COLO829 (cell line): ENCODE measurements at regions not wholly inside any gene's neighbourhood (a gene's known extent, or its start where the extent isn't known, plus 50 kb on each side); places are given as distances from the start of the nearest gene placed in this dataset.
"Not testable (repeated sequence)": the region's sequence is repeated elsewhere in the genome, so short reads cannot be mapped to it uniquely, and the experiment has no call there.

Experiments
- DNase-seq: peaks from one replicate; pipeline ENCODE4 v3.0.0; 2012; ENCODE audit warnings: low spot score

DNA sequence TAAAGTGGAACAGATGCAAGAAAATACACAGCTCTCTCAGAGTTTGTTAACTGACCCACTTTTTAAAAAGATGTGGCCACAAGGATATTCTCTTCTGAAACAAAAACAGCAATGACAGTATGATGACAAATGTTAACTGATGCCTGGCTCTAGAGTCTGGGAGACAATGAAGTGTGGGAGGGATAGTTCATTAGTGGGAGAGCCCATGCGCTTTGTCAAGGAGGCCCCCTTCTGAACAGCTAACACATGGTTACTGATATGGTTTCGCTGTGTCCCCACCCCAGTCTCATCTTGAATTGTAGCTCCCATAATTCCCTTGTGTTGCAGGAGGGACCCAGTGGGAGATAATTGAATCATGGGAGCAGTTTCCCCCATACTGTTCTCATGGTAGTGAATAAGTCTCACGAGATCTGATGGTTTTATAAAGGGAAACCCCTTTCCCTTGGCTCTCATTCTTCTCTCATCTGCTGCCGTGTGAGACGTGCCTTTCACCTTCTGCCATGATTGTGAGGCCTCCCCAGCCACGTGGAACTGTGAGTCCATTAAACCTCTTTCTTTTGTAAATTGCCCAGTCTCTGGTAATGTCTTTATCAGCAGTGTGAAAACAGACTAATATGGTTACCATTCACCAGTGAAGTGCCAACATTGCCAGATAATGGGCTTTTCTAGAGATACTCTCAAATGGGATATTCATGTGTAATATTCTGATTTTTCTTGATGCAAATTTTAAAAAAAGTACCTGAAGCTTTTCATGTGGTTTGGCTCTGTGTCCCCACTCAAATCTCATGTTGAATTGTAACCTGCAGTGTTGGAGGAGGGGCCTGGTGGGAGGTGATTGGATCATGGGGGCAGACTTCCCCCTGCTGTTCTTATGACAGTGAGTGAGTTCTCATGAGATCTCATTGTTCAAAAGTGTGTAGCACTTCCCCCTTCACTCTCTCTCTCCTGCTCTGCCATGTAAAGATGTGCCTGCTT lies 435.8 kb downstream of the SHISA9 start:
- not testable (repeated sequence) for DNase-seq

DNA sequence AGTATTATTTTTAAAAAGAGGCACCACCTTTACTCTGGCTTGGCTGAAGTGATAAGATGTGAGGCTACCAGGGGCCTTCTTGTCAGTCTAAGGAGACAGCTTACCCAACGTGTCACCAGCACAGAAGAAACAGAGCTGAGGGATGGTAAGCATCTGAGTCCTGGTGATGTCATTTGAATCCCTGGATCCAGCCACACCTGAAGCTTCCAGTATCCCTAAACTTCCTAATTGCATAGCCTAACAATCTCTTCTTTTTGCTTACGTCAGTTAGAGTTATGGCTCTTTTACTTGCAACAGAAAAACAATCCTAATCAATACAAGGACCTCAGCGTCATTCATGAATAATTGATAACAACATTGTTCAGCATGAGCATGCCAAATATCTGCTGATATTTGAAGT lies 436.6 kb downstream of the SHISA9 start:
- DNase-seq, result no peak

DNA sequence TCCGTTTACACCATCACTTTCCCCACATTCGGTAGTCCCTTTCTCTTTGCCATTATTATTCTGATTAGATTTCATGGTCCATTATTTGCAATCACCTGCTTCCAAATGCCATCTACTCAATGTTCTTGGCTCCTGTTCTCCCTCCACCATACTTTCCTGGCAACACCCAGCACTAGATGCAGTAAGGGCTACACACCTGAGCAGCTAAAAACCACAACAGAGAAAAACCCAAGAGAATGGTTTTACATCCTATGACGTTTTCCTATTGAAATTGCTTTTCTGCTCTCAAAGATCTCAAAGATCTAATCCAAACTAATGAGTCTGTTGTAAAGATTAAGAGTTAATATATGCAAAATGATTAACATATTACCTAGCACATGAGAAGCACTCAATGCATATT lies 441.3 kb downstream of the SHISA9 start:
- no peak for DNase-seq

DNA sequence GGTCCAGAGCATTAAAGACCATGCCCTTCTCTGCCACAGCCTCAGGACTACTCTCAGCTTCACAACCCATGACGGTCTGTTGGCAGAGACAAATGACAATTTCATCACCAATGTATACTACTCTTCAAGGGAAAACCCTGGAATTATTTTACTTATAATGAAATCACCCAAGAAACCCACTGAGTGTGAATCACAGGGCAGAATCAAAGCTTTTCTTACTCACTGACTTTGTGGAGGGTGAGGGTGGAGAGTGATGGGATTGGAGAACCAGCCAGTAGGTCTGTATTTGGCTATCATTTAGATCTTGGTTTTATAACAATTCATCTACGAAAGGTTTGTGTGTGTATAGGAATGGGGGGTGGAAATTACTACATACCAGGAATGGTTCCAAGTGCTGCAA lies 442.6 kb downstream of the SHISA9 start:
- DNase-seq, result no peak

DNA sequence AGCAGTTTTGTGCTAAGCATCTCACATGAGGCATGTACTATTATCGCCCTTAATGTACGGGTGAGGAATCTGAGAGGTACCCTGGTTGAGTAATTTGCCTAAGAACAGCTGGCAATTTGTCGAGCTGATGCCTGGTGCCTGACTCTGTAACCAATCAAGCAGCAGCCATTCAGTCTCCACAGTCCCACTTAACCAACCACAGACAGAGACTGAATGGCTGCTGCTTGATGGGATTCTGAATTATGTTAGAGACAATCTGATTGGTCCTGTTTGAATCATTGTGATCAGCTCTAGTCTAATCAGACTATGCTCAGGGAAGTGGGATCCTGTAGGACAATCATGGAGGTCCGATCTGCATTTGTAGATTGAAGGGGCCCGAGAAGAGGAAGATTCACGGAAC lies 447.0 kb downstream of the SHISA9 start:
- DNase-seq, result no peak

DNA sequence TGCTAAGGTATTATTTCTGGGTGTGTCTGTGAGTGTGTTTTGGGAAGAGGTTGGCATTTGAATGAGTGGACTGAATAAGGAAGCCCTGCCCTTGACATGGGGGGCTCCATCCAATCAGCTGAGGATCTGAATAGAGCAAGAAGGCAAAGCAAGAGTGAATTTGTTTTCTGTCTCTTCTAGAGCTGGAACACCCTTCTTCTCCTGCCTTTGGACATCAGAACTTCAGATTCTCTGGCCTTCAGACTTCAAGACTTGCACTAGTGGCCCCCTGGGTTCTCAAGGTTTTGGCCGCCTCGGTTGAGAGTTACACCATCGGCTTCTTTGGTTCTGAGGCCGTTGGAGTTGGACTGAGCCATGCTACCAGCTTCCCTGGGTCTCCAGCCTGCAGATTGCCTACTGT lies 448.6 kb downstream of the SHISA9 start:
- DNase-seq, result no peak

DNA sequence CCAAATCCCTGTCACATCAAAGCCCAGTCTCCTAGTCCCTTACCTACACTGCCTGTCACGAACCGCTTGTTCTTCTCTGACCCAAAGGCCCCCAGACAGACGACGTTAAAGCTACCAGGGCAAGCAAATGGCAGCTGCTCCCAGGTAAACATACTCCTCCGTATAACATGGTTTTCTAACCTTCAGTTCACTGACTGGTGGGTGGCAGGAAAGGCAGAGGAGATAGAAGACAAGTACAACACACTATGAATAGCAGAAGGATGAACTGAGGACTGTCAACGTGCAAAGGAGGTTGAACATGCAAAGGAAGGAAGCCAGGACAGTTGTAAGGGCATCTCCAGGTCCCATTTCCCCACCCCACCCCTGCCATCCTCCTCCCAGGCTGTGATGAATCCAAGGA lies 449.8 kb downstream of the SHISA9 start:
- DNase-seq, result no peak

DNA sequence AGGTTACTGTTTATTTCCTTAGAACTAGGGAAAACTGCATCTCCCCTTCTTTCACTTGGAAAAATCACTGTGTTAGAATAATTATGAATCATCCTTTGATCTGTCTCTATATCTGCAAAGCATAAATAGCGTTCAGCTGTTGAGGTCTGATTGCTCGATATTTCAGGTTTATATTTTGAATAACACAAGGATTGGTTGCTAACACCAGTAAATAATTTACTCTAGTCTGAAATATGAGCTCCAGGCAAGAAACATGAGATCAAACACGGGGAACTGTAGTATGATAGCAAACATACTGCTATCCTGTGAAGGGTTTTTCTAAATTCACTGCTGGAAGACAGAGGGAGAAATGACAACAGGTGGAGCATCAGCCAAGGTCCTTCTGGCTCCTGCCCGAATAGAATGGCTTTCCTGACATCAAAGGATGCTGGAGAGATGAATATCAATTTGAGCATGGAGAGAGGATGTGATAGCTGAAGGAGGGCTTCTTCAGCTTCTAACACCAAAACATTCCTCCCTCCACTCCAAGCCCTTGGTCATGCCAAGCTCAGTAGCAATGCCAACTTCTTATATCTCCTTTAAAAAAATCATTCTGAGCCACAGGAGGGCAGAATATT lies 450.3 kb downstream of the SHISA9 start:
- DNase-seq, result no peak

DNA sequence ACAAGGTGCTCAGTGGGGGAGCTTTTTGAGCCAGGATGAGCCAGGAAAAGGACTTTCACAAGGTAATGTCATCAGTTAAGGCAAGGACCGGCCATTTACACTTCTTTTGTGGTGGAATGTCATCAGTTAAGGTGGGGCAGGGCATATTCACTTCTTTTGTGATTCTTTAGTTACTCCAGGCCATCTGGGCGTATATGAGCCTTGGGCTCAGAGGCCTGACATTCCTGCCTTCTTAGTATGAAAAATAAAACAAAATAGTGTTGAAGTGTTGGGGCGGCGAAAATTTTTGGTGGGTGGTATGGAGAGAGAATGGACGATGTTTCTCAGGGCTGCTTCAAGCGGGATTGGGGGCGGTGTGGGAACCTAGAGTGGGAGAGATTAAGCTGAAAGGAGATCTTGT lies 451.4 kb downstream of the SHISA9 start:
- not testable (repeated sequence) for DNase-seq

DNA sequence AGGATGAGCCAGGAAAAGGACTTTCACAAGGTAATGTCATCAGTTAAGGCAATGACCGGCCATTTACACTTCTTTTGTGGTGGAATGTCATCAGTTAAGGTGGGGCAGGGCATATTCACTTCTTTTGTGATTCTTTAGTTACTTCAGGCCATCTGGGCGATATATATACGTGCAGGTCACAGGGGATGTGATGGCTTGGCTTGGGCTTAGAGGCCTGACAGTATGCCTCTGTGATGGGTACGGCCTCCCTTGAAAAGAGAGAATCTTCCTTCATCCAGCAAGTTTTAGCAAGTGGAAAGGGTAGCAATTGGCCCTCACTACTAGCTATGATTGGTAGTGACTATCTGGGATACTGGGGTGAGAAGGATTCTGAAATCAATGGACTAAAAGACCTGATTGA lies 456.4 kb downstream of the SHISA9 start:
- not testable (repeated sequence) for DNase-seq

DNA sequence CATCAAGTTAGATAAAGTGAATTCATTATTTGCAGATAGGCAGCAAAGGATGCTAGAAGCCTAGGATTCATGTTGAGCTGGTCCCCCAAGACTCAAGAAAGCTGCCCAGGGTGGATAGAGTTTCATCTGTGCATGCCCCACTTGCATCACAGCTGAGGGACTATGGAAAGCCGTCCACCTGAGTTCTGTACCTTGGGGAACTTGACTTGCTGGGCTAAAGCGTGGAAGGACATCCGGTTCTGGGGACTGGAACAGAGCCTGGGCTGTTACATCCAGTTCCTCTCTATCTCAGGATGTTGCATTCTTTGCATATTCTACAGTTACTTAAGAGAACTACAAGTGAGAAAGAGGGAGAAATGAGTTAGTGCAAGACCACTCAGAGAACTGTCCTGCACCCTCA lies 458.4 kb downstream of the SHISA9 start:
- no peak for DNase-seq

DNA sequence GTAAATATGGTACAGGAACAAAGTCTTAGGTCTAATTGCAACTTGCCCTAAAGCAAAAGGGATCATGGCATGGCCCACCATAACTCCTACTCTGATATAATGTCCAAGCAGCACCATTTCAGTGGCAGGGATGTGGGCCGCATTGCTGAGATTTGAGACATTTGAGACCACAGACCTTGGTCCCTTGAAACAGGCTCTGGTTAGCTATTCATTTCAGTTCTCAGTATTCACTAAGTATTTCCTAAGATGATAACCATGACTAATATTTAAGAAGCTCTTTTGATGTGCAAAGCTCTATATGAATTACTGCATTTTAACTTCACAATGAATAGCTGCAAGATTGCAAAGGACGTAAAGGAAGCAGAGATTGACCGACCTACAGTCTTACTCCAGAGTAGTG lies 471.0 kb downstream of the SHISA9 start:
- DNase-seq, result no peak

DNA sequence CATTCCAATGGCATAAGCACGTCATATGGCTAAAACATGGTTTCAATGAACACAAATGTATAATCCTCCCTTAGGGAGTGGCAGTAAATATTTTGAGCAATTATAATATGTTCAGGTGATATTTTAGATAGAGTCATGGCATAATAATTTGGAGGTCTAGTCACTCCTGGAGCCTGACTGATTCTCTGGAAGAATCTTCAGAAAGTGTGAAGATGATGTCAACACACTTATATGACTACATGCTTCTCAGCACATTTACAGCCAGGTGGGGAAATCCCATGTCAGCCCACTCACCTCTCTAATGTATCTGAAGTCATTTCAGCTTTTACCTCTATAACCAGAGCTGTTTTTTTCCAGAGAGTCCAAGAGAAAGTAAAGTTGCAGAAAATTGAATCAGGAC lies 474.8 kb downstream of the SHISA9 start:
- no peak for DNase-seq

DNA sequence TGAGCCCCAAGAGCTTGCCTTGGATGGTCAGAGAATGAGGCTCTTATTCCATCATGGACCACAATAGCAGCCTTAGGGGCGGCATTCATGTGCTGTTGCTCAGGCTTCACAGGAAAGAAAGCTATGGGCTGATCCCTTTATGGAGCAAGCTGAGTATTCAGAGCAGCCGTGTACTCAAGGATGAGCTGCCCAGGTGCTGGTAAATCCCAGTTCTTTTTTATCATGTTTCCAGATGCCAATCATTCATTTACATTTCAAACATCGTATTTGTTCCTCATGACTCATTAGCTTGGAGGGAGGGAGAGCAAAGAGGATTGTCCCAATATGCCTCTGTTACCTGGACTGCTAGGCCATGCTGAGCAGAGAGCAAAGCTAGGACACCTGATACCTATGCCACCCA lies 475.7 kb downstream of the SHISA9 start:
- no peak for DNase-seq

DNA sequence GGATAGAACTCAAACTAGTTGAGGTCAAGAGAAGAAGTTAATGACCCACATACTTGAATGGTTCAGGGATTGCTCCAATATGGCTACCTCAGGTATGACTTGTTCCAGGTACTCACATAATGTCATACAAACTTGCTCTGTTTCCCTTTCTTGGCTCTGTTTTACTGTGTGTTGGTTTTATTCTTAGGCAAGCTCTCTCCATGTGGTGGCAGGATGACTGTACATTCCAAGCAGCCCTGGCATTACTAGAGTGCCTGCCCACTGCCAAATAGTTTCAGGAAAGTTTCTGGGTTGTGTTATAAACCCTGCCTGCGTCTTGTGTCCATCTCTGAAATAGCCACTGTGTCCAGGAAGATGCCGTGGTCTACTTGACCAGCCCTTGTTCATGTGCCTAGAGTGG lies 476.8 kb downstream of the SHISA9 start:
- DNase-seq, result no peak

DNA sequence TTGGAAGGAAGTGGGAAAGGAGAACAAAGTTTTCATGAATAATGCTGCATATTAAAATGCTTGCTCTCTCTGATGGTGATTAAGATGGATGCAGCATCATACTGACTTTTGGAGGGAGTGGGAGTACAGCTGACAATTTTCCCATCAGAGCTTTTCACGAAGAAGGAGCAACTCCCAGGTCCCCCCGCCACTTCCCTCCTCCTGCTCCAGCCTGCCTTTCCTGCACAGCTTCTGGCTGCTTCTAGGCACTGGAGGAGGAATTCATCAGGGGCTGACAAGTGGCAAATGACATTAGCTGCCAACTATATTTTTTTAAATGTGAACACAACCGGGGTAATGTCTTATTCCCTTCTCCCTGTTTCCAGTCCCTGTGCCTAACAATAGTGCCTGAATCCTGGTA lies 477.9 kb downstream of the SHISA9 start:
- no peak for DNase-seq

DNA sequence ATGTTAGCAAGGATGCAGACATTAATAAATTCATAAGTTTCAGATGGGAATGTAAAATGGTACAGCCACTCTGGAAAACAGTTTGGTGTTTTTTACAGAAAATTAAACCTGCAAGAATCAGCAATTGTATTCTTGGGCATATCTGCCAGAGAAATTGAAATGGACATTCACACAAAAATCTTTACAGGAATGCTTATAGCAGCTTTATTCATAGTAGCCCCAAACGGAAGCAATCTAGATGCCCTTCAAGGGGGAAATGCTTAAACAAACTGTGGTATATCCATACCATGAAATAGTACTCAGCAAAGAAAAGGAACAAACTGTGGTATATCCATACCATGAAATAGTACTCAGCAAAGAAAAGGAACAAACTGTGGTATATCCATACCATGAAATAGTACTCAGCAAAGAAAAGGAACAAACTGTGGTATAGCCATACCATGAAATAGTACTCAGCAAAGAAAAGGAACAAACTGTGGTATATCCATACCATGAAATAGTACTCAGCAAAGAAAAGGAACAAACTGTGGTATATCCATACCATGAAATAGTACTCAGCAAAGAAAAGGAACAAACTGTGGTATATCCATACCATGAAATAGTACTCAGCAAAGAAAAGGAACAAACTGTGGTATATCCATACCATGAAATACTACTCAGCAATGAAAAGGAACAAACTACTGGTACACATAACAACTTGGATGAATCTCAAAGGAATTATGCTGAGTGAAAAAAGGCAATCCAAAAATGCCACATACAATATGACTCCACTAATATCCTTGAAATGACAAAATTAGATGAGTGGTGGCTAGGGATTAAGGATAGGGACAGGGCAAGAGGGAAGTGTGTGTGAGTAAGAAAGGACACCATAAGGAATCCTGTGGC lies 484.0 kb downstream of the SHISA9 start:
- DNase-seq, result not testable (repeated sequence)

DNA sequence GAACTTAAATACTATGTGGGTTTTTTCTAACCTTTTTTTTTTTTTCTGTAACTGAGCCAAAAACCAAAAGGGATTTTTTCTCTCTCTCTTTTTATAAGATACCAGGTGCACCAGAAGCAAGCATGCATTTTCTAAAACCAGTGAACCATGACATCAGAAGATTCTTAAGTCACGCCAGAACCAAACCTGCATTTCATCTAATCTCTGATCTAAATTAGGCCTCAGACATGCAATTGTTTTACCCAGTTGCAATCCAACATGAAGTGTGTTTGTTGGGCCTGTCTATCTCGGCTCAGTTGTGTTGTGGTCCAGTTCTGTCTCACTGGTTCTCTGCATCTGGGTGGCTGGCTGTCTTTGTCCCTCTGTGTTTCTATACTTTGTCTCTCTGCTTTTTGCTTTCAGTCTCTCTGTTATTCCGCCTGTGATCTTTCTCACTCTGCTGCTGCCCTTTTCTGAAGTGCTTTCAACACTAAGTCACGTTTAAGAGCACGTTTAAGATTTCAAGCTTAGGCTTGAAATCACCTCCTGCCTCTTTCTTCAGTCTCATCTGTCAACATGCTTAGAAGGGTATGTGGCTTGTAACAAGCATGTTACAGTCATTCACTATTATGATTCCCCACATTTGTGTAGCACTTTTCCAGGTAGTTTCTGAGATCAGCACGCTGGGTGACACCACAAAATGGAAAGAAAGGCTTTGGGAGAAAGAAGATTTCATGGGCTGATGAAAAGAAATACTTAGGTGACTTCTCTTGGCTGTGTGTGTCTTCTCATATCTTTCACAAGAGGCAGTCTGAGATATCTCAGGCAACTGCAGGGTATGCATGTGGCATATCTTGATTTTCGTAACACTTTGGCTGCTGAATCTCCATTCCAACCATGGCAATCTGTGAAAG lies 488.9 kb downstream of the SHISA9 start:
- DNase-seq, result no peak

DNA sequence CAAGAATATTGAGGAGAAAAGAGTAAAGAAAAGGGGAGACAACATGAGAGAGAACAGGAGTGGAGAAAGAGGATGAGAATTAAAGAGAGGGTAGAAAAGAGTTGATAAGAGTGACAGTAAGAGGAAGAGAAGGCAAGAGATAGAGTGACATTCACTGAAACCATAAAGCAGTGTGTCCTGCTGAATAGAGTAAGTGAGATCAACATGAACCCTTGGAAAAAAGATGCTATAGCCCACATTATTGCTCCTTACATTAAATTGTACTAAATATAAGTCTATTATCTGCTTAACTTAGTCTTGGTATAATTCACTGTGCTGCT lies 489.5 kb downstream of the SHISA9 start:
- no peak for DNase-seq

DNA sequence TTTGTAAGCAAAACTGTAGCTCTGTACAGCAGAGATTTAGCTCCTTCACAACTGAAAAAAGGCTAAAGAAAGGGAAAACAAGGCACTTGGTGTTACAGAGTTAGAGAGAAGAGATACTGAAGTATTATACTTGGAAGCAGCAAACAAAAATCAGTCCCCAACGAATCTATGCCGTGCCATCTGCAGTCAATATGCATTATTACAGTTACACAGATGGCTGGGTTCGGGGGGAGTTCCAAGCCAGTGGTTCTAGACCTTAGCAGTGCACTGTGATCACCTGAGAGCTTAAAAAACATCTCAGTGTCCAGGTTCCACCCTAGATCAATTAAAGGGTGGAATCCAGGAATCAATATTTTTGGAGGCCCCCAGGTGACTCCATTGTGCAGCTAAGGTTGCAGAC lies 489.9 kb downstream of the SHISA9 start:
- DNase-seq, result no peak

DNA sequence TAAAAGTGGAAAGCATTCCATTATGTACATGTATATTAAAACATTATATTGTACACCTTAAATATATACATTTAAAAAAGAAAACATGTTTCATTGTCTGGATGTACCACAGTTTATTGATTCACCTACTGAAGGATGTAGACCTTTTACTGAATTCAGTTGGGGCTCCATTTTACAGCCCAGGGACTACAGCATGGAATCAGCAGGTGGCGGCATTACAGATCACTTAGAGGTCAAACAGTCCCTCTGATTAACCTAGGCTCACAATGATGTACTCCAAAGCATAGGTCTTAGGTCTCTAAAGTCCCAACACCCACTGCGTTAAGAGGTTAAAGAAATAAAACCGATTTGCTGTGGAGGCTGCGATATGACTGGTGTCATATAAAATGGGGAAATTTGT lies 490.9 kb downstream of the SHISA9 start:
- DNase-seq, result no peak

DNA sequence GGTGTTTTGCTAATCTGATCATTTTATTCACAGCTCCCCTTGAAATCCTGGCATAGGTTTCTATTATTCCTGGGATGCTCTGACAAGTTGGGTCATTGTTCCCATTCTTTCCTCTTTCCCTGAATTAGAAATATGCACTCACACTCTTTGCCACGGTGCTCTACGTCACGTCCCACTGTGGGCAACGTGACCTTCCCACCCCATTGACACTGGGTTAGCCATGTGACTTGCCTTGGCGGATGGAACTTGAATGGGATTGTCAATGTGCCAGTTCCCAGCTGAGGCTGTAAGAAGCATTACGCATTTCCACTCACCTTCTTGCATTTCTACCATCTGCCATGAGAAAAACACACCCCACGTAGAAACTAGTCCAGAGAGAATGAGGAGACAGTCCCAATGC lies 492.4 kb downstream of the SHISA9 start:
- no peak for DNase-seq
